H1 (cell line): ENCODE measurements at regions not wholly inside any gene's neighbourhood (a gene's known extent, or its start where the extent isn't known, plus 50 kb on each side); places are given as distances from the start of the nearest gene placed in this dataset.

Experiments used
- CTCF ChIA-PET: fragments of 300-600 bp; sonication (Branson Sonifier 250); formaldehyde crosslinking; loops from one replicate; lab custom pipeline; 2021; ENCODE audit not compliant: partially characterized antibody; lab: Charles Lee
- POLR2A ChIA-PET: fragments of 300-600 bp; sonication (Branson Sonifier 250); formaldehyde crosslinking; loops from one replicate; lab custom pipeline; 2021; ENCODE audit warnings: inconsistent platforms; ENCODE audit not compliant: partially characterized antibody; lab: Charles Lee
- DNase-seq, 2 experiments: peaks; one replicate each; pipeline versions ENCODE4 v3.0.0 to v3.0.0-alpha.2; 2010 to 2022; ENCODE audit warnings: low spot score in 2 of 2, low read depth in 1 of 2, mixed read lengths in 1 of 2
- FAIRE-seq: peaks from 2 replicates; lab custom pipeline; 2011; peaks lifted over from hg19 to GRCh38; lab: Jason Lieb, UNC
- H2AFZ ChIP-seq: 2 replicates; pipeline ENCODE4 v1.8.1; 2012; ENCODE audit warnings: low read length, inconsistent platforms
- H2AK5ac ChIP-seq: 2 replicates; pipeline ENCODE4 v1.6.1; 2013; ENCODE audit warnings: low read depth, low read length
- H2BK120ac ChIP-seq: replicated peaks from 2 replicates; pipeline ENCODE3; 2013; ENCODE audit warnings: low read depth, low read length, inconsistent platforms
- H2BK12ac ChIP-seq: 2 replicates; pipeline ENCODE4 v1.6.1; 2013; ENCODE audit warnings: low read depth, low read length
- H2BK15ac ChIP-seq: 2 replicates; pipeline ENCODE4 v1.6.1; 2013; ENCODE audit warnings: low read length
- H2BK20ac ChIP-seq: 2 replicates; pipeline ENCODE4 v1.6.1; 2013; ENCODE audit warnings: low read length
- H2BK5ac ChIP-seq: 2 replicates; pipeline ENCODE4 v1.6.1; 2013; ENCODE audit warnings: low read depth, low read length
- H3K14ac ChIP-seq: 2 replicates; pipeline ENCODE4 v1.6.1; 2013; ENCODE audit warnings: inconsistent platforms; ENCODE audit not compliant: insufficient read length
- H3K18ac ChIP-seq: 2 replicates; pipeline ENCODE4 v1.6.1; 2013; ENCODE audit warnings: low read length; ENCODE audit errors: extremely low read depth
- H3K23ac ChIP-seq: 2 replicates; pipeline ENCODE4 v1.6.1; 2013; ENCODE audit warnings: inconsistent platforms; ENCODE audit not compliant: insufficient read length
- H3K23me2 ChIP-seq: 2 replicates; pipeline ENCODE4 v1.6.1; 2013; ENCODE audit warnings: low read depth, low read length
- H3K27ac ChIP-seq: 2 replicates; pipeline ENCODE4 v1.6.1; 2011; ENCODE audit warnings: low read depth, low read length, inconsistent platforms
- H3K27me3 ChIP-seq, 4 experiments: replicated peaks in 1 of 4; 1 replicate in 1 of 4; 2 replicates in 3 of 4; pipeline versions ENCODE4 v1.6.1 to v1.8.1; 2011 to 2013; ENCODE audit warnings: low read length in 3 of 4, mild to moderate bottlenecking in 3 of 4, inconsistent platforms in 2 of 4, mixed read lengths in 2 of 4, moderate library complexity in 1 of 4; ENCODE audit not compliant: control insufficient read depth in 3 of 4, insufficient read depth in 3 of 4; ENCODE audit errors: extremely low read depth in 1 of 4
- H3K36me3 ChIP-seq, 4 experiments: 2 replicates each; pipeline versions ENCODE4 v1.6.1 to v1.8.1; 2011 to 2013; ENCODE audit warnings: mild to moderate bottlenecking in 4 of 4, low read length in 3 of 4, moderate library complexity in 2 of 4, control low read depth in 1 of 4, inconsistent platforms in 1 of 4; ENCODE audit not compliant: insufficient read depth in 4 of 4, control insufficient read depth in 2 of 4
- H3K4ac ChIP-seq: replicated peaks from 2 replicates; pipeline ENCODE3; 2013; ENCODE audit warnings: low read length, low read depth, mixed read lengths, inconsistent platforms; ENCODE audit not compliant: insufficient read length
- H3K4me1 ChIP-seq, 4 experiments: replicated peaks in 1 of 4; 1 replicate in 1 of 4; 2 replicates in 3 of 4; pipeline versions ENCODE4 v1.6.1 to v1.8.1; 2011 to 2013; ENCODE audit warnings: low read length in 3 of 4, inconsistent platforms in 2 of 4, mixed read lengths in 1 of 4; ENCODE audit not compliant: insufficient read depth in 4 of 4, control insufficient read depth in 3 of 4
- H3K4me2 ChIP-seq, 2 experiments: 2 replicates each; pipeline versions ENCODE4 v1.6.1 to v1.8.1; 2011 to 2013; ENCODE audit warnings: low read depth in 2 of 2, low read length in 2 of 2, control low read depth in 1 of 2, inconsistent platforms in 1 of 2, mild to moderate bottlenecking in 1 of 2; ENCODE audit not compliant: insufficient read depth in 1 of 2
- H3K4me3 ChIP-seq, 4 experiments: fragments of 200-600, 300-600 bp in 1 of 4; sonication (generic), shearing (Covaris generic), sonication (Bioruptor Twin) in 1 of 4; 2 replicates each; pipeline versions ENCODE4 v1.5.1 to v1.8.1; 2011 to 2016; ENCODE audit warnings: low read length in 4 of 4, low read depth in 3 of 4, control low read depth in 2 of 4, inconsistent platforms in 2 of 4, mild to moderate bottlenecking in 2 of 4, mixed read lengths in 1 of 4, moderate library complexity in 1 of 4; ENCODE audit not compliant: insufficient read depth in 2 of 4; ENCODE audit errors: extremely low read depth in 1 of 4
- H3K56ac ChIP-seq: replicated peaks from 2 replicates; pipeline ENCODE3; 2013; ENCODE audit warnings: low read depth, mild to moderate bottlenecking, mixed read lengths, low read length, inconsistent platforms; ENCODE audit not compliant: insufficient read length
- H3K79me1 ChIP-seq: 2 replicates; pipeline ENCODE4 v1.6.1; 2013; ENCODE audit warnings: low read depth, low read length, control low read depth
- H3K79me2 ChIP-seq, 2 experiments: 2 replicates each; pipeline versions ENCODE4 v1.6.1 to v1.8.1; 2012 to 2013; ENCODE audit warnings: low read length in 2 of 2, mild to moderate bottlenecking in 2 of 2, inconsistent platforms in 1 of 2; ENCODE audit not compliant: insufficient read depth in 2 of 2, control insufficient read depth in 1 of 2
- H3K9ac ChIP-seq, 4 experiments: replicated peaks in 1 of 4; 1 replicate in 1 of 4; 2 replicates in 3 of 4; pipeline versions ENCODE4 v1.6.1 to v1.8.1; 2011 to 2013; ENCODE audit warnings: low read depth in 3 of 4, low read length in 3 of 4, control low read depth in 2 of 4, mild to moderate bottlenecking in 2 of 4, moderate library complexity in 2 of 4, inconsistent platforms in 1 of 4; ENCODE audit errors: extremely low read depth in 1 of 4
- H3K9me3 ChIP-seq, 2 experiments: 2 replicates each; pipeline versions ENCODE4 v1.6.1 to v1.8.1; 2012 to 2013; ENCODE audit warnings: mild to moderate bottlenecking in 2 of 2, moderate library complexity in 2 of 2, control low read depth in 1 of 2, inconsistent platforms in 1 of 2, low read depth in 1 of 2, low read length in 1 of 2, mixed read lengths in 1 of 2; ENCODE audit not compliant: insufficient read depth in 2 of 2
- H4K20me1 ChIP-seq, 2 experiments: replicated peaks in 1 of 2; 2 replicates each; pipeline versions ENCODE3 to v1.8.1; 2011 to 2013; ENCODE audit warnings: inconsistent platforms in 2 of 2, low read length in 2 of 2, mild to moderate bottlenecking in 1 of 2; ENCODE audit not compliant: insufficient read depth in 2 of 2, control insufficient read depth in 1 of 2
- H4K5ac ChIP-seq: 2 replicates; pipeline ENCODE4 v1.6.1; 2013; ENCODE audit warnings: low read length, low read depth, mixed read lengths, inconsistent platforms; ENCODE audit not compliant: insufficient read length
- H4K8ac ChIP-seq: 2 replicates; pipeline ENCODE4 v1.8.0; 2013; ENCODE audit warnings: mild to moderate bottlenecking, moderate library complexity, low read length, inconsistent platforms; ENCODE audit not compliant: insufficient read depth; ENCODE audit errors: extremely low read depth
- H4K91ac ChIP-seq: replicated peaks from 2 replicates; pipeline ENCODE3; 2013; ENCODE audit warnings: low read length, mixed read lengths, inconsistent platforms; ENCODE audit not compliant: insufficient read length
- ASH2L ChIP-seq: fragments of 200-600, 300-600 bp; sonication (generic); IDR thresholded peaks from one replicate; pipeline ENCODE4 v1.7.1; 2017; ENCODE audit warnings: low read length
- BCL11A ChIP-seq, 2 experiments: IDR thresholded peaks; one replicate each; pipeline ENCODE4 v1.6.1; 2011; ENCODE audit warnings: low read depth in 2 of 2, low read length in 2 of 2, mild to moderate bottlenecking in 2 of 2
- CHD1 ChIP-seq: IDR thresholded peaks from 2 replicates; pipeline ENCODE4 v1.6.1; 2012; ENCODE audit warnings: low read depth, low read length, improper control_type of control experiment
- CHD2 ChIP-seq: IDR thresholded peaks from 2 replicates; pipeline ENCODE4 v1.6.1; 2012; ENCODE audit warnings: low read length, improper control_type of control experiment
- EGR1 ChIP-seq: IDR thresholded peaks from 2 replicates; pipeline ENCODE4 v1.6.1; 2011; ENCODE audit warnings: low read depth, low read length, borderline replicate concordance
- GABPA ChIP-seq: IDR thresholded peaks from 2 replicates; pipeline ENCODE4 v1.6.1; 2011; ENCODE audit warnings: mild to moderate bottlenecking, low read length, moderate library complexity, borderline replicate concordance; ENCODE audit not compliant: insufficient read depth
- JUND ChIP-seq: IDR thresholded peaks from 2 replicates; pipeline ENCODE4 v1.6.1; 2011; ENCODE audit warnings: mild to moderate bottlenecking, improper control_type of control experiment, low read length
- KDM1A ChIP-seq: fragments of 200-600, 300-600 bp; sonication (generic); IDR thresholded peaks from 2 replicates; pipeline ENCODE4 v1.7.1; 2016; ENCODE audit warnings: mild to moderate bottlenecking, low read length, borderline replicate concordance
- KDM4A ChIP-seq: IDR thresholded peaks from one replicate; pipeline ENCODE4 v1.7.1; 2012; ENCODE audit warnings: low read depth, mild to moderate bottlenecking, moderate library complexity, low read length, inconsistent platforms; ENCODE audit not compliant: severe bottlenecking
- MAX ChIP-seq: IDR thresholded peaks from 2 replicates; pipeline ENCODE4 v1.6.1; 2012; ENCODE audit warnings: inconsistent platforms
- NANOG ChIP-seq: IDR thresholded peaks from 2 replicates; pipeline ENCODE4 v1.6.1; 2011; ENCODE audit warnings: low read length, low read depth, mild to moderate bottlenecking, inconsistent platforms; ENCODE audit not compliant: insufficient read depth, poor library complexity, severe bottlenecking
- POLR2AphosphoS5 ChIP-seq: IDR thresholded peaks from 2 replicates; pipeline ENCODE4 v1.6.1; 2011; ENCODE audit warnings: low read depth, low read length
- POU5F1 ChIP-seq: IDR thresholded peaks from 2 replicates; pipeline ENCODE4 v1.6.1; 2011; ENCODE audit warnings: low read depth, mild to moderate bottlenecking, low read length, moderate library complexity
- TBP ChIP-seq: IDR thresholded peaks from 2 replicates; pipeline ENCODE4 v1.6.1; 2011; ENCODE audit warnings: low read depth, low read length, improper control_type of control experiment
- TCF12 ChIP-seq: IDR thresholded peaks from 2 replicates; pipeline ENCODE4 v1.6.1; 2011; ENCODE audit warnings: low read depth, mild to moderate bottlenecking, low read length
- YY1 ChIP-seq: IDR thresholded peaks from 2 replicates; pipeline ENCODE4 v1.6.1; 2011; ENCODE audit warnings: low read depth, mild to moderate bottlenecking, low read length
- WGBS, 2 experiments: shearing (Covaris generic) in 1 of 2; methylation state at CpG; one replicate each; pipeline versions ENCODE4 v1.1.6 to v1.1.7; 2013 to 2015; ENCODE audit warnings: low lambda C conversion rate in 2 of 2, mixed read lengths in 2 of 2, inconsistent platforms in 1 of 2, low coverage in 1 of 2, missing lambda C conversion rate in 1 of 2; ENCODE audit not compliant: insufficient replicate concordance in 2 of 2, insufficient coverage in 1 of 2, insufficient read length in 1 of 2; ENCODE audit errors: extremely low coverage in 1 of 2, missing lambda C conversion rate in 1 of 2; 5-methylcytosine and 5-hydroxymethylcytosine counted together

GRCh38 chr9:33695299-33695698 is 100.1 kb upstream of the PRSS3 start:
- no peak for DNase-seq
- no peaks in the 10 kb centered on the region for H3K36me3 ChIP-seq
- 88% methylated on average over 2 of the region's 2 CpGs; no CpG with 5 or more reads in 1 of the 2 experiments for WGBS, 2 experiments
- no peak overlapping the region for H3K4ac ChIP-seq
- H4K8ac ChIP-seq = no peak overlapping the region
- no peaks in the 10 kb centered on the region for H3K79me2 ChIP-seq
- H3K9me3 ChIP-seq = no peaks in the 10 kb centered on the region
- no peak overlapping the region for H3K14ac ChIP-seq
- CTCF ChIA-PET = interaction anchor here (1.0 to 1.5 kb wide), 2 partner anchors 13 to 24 kb away, joined by 3 to 5 read pairs; no protein-coding TSS in a partner anchor
- no peak overlapping the region for H2BK20ac ChIP-seq
- H4K91ac ChIP-seq = no peak overlapping the region
- H2BK15ac ChIP-seq = no peak overlapping the region
- no peak overlapping the region for H3K23ac ChIP-seq
- H3K23me2 ChIP-seq = no peaks in the 10 kb centered on the region
- no peak overlapping the region for H3K4me3 ChIP-seq
- no peak overlapping the region for H2BK120ac ChIP-seq
- no peaks in the 10 kb centered on the region for H3K27me3 ChIP-seq
- H3K56ac ChIP-seq = no peak overlapping the region
- no peaks in the 10 kb centered on the region for H4K20me1 ChIP-seq
- no peak overlapping the region for H3K27ac ChIP-seq
- H3K9ac ChIP-seq = no peak overlapping the region
- no peak overlapping the region for H2AFZ ChIP-seq
- no peak overlapping the region for H4K5ac ChIP-seq
- H2BK12ac ChIP-seq = no peak overlapping the region
- no peak overlapping the region for H2AK5ac ChIP-seq
- H3K4me2 ChIP-seq = no peak overlapping the region
- no peaks in the 10 kb centered on the region for H3K79me1 ChIP-seq
- H3K18ac ChIP-seq = no peak overlapping the region
- H2BK5ac ChIP-seq = no peak overlapping the region
- TF ChIP-seq JUND (no peak), GABPA (no peak), ASH2L (no peak), YY1 (no peak), EGR1 (no peak), KDM1A (no peak), POU5F1 (no peak), CHD2 (no peak), TCF12 (no peak), POLR2AphosphoS5 (no peak), TBP (no peak), CHD1 (no peak), NANOG (no peak), MAX (no peak), BCL11A (IDR thresholded peaks at IDR 0.05; ENCODE audit: low read depth in 2 of 2, low read length in 2 of 2) (no peak), KDM4A (no peak)
- peaks cover 0 to 2% (median under 1%) of the 10 kb centered on the region in 4 experiments; a peak in 1 of 7 replicates for H3K4me1 ChIP-seq
- POLR2A ChIA-PET = no interaction called here
- no peak for FAIRE-seq
